BJ (cell line): ENCODE measurements at regions not wholly inside any gene's neighbourhood (a gene's known extent, or its start where the extent isn't known, plus 50 kb on each side); places are given as distances from the start of the nearest gene placed in this dataset.
"Not testable (repeated sequence)": the region's sequence is repeated elsewhere in the genome, so short reads cannot be mapped to it uniquely, and the experiment has no call there.

Experiments
- CTCF ChIA-PET: fragments of 350-600 bp; formaldehyde crosslinking; extraction: SDS; loops from one replicate; lab custom pipeline; 2021; ENCODE audit warnings: antibody characterized with exemption, inconsistent platforms; lab: Yijun Ruan, JAX
- POLR2A ChIA-PET: fragments of 300-600 bp; sonication (Branson Sonifier 250); formaldehyde crosslinking; extraction: SDS; loops from one replicate; lab custom pipeline; 2021; ENCODE audit warnings: antibody characterized with exemption; lab: Charles Lee
- DNase-seq: peaks from one replicate; pipeline ENCODE4 v3.0.0-alpha.2; 2011; ENCODE audit warnings: low read depth
- H3K27me3 ChIP-seq: 2 replicates; pipeline ENCODE4 v1.6.0; 2011; ENCODE audit warnings: low read length; ENCODE audit not compliant: control insufficient read depth, insufficient read depth
- H3K36me3 ChIP-seq: 2 replicates; pipeline ENCODE4 v1.5.1; 2011; ENCODE audit warnings: low read length; ENCODE audit not compliant: control insufficient read depth, insufficient read depth
- H3K4me3 ChIP-seq: 2 replicates; pipeline ENCODE4 v1.5.1; 2011; ENCODE audit warnings: low read depth, mild to moderate bottlenecking, control low read depth, low read length
- CTCF ChIP-seq: IDR thresholded peaks from 2 replicates; pipeline ENCODE4 v1.5.1; 2011; ENCODE audit warnings: low read depth, mild to moderate bottlenecking, control low read depth, inconsistent platforms, low read length, moderate library complexity; ENCODE audit not compliant: insufficient read depth

GRCh38 chr3:8421711-8422110 lies 79.9 kb upstream of the LMCD1 start:
- POLR2A ChIA-PET = no interaction called here
- DNase-seq = no peak
- no peak overlapping the region for H3K4me3 ChIP-seq
- TF ChIP-seq CTCF = no peak
- CTCF ChIA-PET = no interaction called here
- H3K27me3 ChIP-seq = no peaks in the 10 kb centered on the region; the same call in 1 of the 2 replicates
- H3K36me3 ChIP-seq = no peaks in the 10 kb centered on the region

GRCh38 chr3:8423307-8423706 lies 78.3 kb upstream of the LMCD1 start:
- CTCF ChIA-PET = interaction anchor here (0.5 to 1.6 kb wide), 7 partner anchors 11 to 184 kb away, joined by 3 to 5 read pairs (median 4); no protein-coding TSS in a partner anchor
- Histone ChIP-seq H3K4me3 (no peak overlapping the region), H3K36me3 (no peaks in the 10 kb centered on the region), H3K27me3 (no peaks in the 10 kb centered on the region; the same call in 1 of the 2 replicates)
- POLR2A ChIA-PET = no interaction called here
- no peak for TF ChIP-seq CTCF
- DNase-seq = no peak

- no peak for TF ChIP-seq CTCF
- ChIA-PET POLR2A (no interaction called here), CTCF (interaction anchor here (0.7 to 1.2 kb wide), 2 partner anchors 148 to 201 kb away, joined by 3 read pairs; no protein-coding TSS in a partner anchor)
These were observed 77.3 kb upstream of the LMCD1 start for GRCh38 chr3:8424281-8424680.

GRCh38 chr3:8436661-8437287 lies 64.8 kb upstream of the LMCD1 start:
- TF ChIP-seq CTCF = no peak
- no peak overlapping the region for H3K4me3 ChIP-seq
- CTCF ChIA-PET = interaction anchor here (0.8 to 2.0 kb wide), 6 partner anchors 7 to 1368 kb away, joined by 3 to 7 read pairs (median 4); no protein-coding TSS in a partner anchor
- DNase-seq = no peak
- H3K27me3 ChIP-seq = peaks cover 8% of the 10 kb centered on the region
- H3K36me3 ChIP-seq = no peaks in the 10 kb centered on the region
- POLR2A ChIA-PET = interaction anchor here (0.6 to 1.1 kb wide), 3 partner anchors 9 to 649 kb away, joined by 3 to 7 read pairs (median 4); no protein-coding TSS in a partner anchor

More at GRCh38 chr3:8424281-8424680, 77.3 kb upstream of the LMCD1 start:
- no peaks in the 10 kb centered on the region for H3K36me3 ChIP-seq
- DNase-seq = no peak
- H3K4me3 ChIP-seq = no peak overlapping the region
- no peaks in the 10 kb centered on the region; the same call in 1 of the 2 replicates for H3K27me3 ChIP-seq

- ChIA-PET CTCF (interaction anchor here (0.6 kb wide), 1 partner anchor 29 kb away, joined by 3 read pairs; no protein-coding TSS in a partner anchor), POLR2A (no interaction called here)
- no peak for DNase-seq
These were observed 63.0 kb upstream of the LMCD1 start for GRCh38 chr3:8438507-8439079.

GRCh38 chr3:8440142-8440541 lies 61.5 kb upstream of the LMCD1 start:
- H3K4me3 ChIP-seq, H3K27me3 ChIP-seq, DNase-seq, H3K36me3 ChIP-seq, CTCF ChIA-PET: not testable (repeated sequence)
- POLR2A ChIA-PET = interaction anchor here (0.6 kb wide), 1 partner anchor 1058 kb away, joined by 3 read pairs; no protein-coding TSS in a partner anchor

More at GRCh38 chr3:8438507-8439079, 63.0 kb upstream of the LMCD1 start:
- no peak for TF ChIP-seq CTCF
- H3K4me3 ChIP-seq = no peak overlapping the region
- H3K36me3 ChIP-seq = no peaks in the 10 kb centered on the region
- H3K27me3 ChIP-seq = peaks cover 4% of the 10 kb centered on the region; the same call in 1 of the 2 replicates
